Effector CD4-positive, alpha-beta T cell (primary cell): ENCODE measurements at regions not wholly inside any gene's neighbourhood (a gene's known extent, or its start where the extent isn't known, plus 50 kb on each side); places are given as distances from the start of the nearest gene placed in this dataset.

Experiments
- DNase-seq: peaks from one replicate; pipeline ENCODE4 v3.0.0-alpha.2; 2020

- DNase-seq, result no peak
Measured at GRCh38 chr14:98704441-98704840, 567.6 kb downstream of the BCL11B start.

- DNase-seq, result no peak
Measured at GRCh38 chr14:98705871-98706300, 566.1 kb downstream of the BCL11B start.

- DNase-seq, result no peak
Measured at GRCh38 chr14:98707522-98707921, 564.5 kb downstream of the BCL11B start.

DNA sequence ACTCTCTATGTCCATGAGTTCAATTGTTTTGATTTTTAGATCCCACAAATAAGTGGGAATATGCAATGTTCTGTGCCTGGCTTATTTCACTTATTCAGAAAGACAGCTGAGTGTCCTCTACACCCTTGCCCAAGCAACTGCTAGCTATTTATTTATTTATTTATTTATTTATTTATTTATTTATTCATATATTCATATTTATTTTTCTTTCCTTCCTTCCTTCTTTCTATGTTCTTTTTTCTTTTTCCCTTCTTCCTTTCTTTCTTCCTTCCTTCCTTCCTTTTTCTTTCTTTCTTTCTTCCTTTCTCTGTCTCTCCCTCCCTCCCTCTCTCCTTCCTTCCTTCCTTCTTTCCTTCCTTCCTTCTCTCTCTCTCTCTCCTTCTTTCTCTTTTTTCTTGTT lies 563.4 kb downstream of the BCL11B start:
- no peak for DNase-seq

- no peak for DNase-seq
Measured at GRCh38 chr14:98711453-98711852, 560.5 kb downstream of the BCL11B start.

- DNase-seq, result no peak
Measured at GRCh38 chr14:98714626-98715425, 557.2 kb downstream of the BCL11B start.

GRCh38 chr14:98716133-98716532 lies 555.9 kb downstream of the BCL11B start:
- no peak for DNase-seq

- DNase-seq, result no peak
Measured at GRCh38 chr14:98721061-98721460, 550.9 kb downstream of the BCL11B start.

- DNase-seq, result no peak
Measured at GRCh38 chr14:98724734-98725133, 547.3 kb downstream of the BCL11B start.

DNA sequence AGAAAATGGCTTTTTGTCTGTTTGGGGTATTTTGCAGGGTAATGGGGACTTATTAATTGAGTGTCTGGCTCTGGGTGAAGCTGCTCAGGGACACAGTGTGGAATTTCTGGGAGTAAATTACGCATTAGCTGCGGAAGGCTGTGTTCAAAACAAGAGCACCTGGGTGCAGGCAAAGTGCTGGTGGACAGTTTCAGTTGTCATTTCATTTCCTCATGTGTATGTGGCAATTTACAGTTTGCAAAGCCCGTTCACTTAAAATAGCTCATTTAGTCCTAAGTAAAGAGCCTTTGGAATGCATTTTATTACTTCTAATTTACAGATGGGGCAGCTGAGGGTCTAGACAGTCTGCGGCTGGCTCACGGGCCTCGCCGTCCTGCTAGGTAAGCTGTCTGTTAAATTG lies 546.8 kb downstream of the BCL11B start:
- no peak for DNase-seq

GRCh38 chr14:98725676-98726075 lies 546.3 kb downstream of the BCL11B start:
- DNase-seq, result no peak

DNA sequence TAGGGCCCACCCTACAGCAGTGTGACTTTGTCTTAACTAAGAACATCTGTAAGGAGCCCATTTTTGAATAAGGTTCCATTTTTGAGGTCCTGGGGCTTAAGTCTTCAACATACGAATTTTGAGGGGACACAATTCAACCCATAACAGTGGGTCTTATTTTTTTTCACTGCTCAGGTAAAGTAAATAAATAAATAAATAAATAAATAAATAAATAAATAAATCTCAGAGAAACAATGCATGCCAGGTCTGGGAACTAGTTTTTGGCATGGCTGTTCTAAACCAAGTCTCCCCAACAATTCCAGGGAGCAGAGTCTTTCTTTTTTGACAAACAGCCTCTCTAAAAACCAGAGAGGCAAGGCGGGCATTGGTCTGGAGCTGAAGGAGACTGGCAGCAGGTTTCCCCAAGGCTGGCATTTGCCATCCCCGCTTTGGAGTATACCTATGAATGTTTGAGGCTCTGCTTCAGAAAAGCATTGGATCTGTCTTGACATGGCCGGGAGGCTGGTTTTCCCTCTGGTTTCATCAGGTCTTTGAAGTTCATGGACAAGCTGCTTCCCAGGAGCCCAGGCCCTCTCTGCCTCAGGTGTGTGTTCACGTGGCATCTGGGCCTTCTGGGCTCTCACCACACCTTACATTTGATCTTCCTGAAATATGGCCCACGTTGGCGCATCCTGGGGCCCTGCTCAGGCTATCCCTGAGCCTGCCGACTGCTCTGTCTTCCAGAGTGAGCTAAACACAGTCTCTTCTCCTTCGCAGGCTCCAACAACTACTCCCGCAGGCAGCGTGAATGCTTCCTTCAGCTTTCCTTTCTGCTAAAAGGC lies 545.2 kb downstream of the BCL11B start:
- DNase-seq, result no peak

- no peak for DNase-seq
Measured at GRCh38 chr14:98728024-98728423, 544.0 kb downstream of the BCL11B start.

- no peak for DNase-seq
Measured at GRCh38 chr14:98728836-98729235, 543.2 kb downstream of the BCL11B start.

- DNase-seq, result no peak
Measured at GRCh38 chr14:98731286-98731685, 540.7 kb downstream of the BCL11B start.

DNA sequence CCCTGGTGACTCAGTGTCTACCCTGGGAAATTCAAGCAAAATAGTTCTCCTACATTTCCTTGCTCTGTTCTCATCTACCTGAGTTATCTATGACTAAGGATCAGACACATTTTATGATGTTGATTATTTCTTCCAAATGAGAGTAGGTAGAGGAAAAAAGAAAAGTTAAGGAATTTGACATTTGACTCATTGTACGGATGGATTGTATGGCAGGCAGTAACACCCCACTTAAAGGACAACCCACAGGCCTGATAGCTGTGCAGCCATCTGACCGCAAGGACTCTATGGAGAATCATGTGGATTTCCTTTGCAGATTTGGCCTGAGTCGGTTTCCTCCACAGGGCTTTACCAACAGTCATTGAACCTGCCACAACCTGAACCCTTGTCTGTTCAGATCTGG lies 540.3 kb downstream of the BCL11B start:
- no peak for DNase-seq

GRCh38 chr14:98733536-98733935 lies 538.5 kb downstream of the BCL11B start:
- no peak for DNase-seq

- DNase-seq, result no peak
Measured at GRCh38 chr14:98736701-98737338, 535.2 kb downstream of the BCL11B start.

DNA sequence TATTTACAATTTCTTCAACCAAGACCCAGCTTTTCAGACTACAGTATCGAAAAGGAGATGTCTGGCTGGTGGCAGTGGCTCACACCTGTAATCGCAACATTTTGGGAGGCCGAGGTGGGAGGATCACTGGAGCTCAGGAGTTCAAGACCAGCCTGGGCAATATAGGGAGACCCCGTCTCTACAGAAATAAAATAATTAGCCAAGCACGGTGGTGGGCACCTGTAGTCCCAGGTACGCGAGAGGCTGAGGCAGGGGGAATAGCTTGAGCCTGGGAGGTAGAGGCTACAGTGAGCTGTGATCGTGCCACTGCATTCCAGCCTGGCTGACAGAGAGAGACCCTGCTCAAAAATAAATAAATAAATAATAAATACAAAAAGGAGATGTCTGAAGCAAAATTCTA lies 530.5 kb downstream of the BCL11B start:
- DNase-seq, result no peak

DNA sequence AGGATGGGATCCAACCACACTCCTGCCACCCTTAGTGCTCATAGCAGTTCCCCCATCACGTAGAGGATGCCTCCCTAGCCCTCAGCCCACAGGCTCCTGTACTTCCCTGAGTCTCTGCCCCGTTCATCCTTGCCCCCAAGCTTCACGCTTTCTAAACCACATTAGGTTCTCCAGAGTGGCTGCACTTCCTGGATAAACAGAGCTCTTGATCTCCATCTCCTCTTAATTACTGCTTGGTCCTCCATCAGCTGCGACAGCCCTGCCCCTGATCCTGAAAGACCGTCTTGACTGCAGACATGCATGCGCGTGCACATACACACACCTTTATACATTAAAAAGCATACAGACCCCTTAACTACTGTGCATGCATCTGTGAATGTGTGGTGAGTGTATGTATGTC lies 530.0 kb downstream of the BCL11B start:
- no peak for DNase-seq

DNA sequence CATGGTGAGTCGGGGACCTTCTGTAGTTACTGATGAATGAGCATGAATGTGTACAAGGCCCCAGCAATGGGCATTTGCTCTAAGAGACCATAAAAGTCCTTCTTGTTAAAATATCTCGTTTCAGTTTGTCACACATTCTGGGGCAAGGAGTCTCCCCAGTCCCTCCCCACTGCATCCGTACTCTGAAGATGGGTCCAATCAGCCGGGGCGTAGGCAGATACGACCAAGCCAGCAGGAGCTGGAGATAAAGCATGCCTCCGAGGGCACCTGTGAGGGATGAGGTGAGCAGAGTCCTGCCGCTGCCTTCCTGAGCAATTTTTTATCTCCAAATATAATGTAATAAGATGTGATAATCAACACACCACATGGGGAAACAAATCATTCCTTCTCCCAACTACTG lies 528.5 kb downstream of the BCL11B start:
- DNase-seq, result no peak

GRCh38 chr14:98748966-98749365 lies 523.0 kb downstream of the BCL11B start:
- no peak for DNase-seq

DNA sequence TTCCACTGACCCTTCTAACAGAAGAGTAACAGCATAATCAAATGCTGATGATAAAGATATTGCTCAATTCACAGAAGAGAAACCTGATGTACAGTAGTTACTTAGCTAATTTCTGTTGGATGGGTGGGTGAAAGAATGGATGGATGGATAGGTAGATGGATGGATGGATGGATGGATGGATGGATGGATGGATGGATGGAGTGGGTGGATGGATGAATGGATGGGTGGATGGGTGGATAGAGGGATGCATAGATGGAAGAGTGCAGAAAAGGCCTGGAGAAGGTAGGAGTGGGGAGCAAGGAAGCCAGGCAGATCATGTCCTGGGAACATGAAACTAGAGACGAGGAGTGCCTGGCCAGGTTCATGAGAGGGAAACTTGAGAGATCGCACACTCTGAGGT lies 520.9 kb downstream of the BCL11B start:
- DNase-seq, result no peak

DNA sequence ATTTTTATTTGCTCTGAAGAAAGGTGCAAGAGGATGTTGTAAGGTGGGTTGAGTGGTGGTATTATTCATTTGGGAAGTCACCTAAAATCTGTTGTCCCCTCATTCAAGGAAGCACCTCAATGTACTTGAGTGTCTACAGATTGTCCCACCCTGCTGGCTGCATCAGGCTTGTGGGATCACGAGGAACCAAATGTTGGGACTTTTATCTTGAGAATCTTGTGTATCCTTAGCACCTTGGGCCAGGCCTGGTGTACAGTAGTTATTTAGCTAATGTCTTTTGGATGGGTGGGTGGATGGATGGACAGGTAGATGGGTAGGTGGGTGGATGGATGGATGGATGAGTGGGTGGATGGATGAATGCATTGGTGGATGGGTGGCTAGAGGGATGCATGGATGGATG lies 519.3 kb downstream of the BCL11B start:
- DNase-seq, result no peak
